HG03066 (cell line): ENCODE measurements at regions not wholly inside any gene's neighbourhood (a gene's known extent, or its start where the extent isn't known, plus 50 kb on each side); places are given as distances from the start of the nearest gene placed in this dataset.

Experiments
- ATAC-seq: cut with Tn5 transposase; IDR thresholded peaks from one replicate; pipeline ENCODE4 v1.9.1; 2021; ENCODE audit warnings: low read depth; ENCODE audit not compliant: unreplicated experiment

DNA sequence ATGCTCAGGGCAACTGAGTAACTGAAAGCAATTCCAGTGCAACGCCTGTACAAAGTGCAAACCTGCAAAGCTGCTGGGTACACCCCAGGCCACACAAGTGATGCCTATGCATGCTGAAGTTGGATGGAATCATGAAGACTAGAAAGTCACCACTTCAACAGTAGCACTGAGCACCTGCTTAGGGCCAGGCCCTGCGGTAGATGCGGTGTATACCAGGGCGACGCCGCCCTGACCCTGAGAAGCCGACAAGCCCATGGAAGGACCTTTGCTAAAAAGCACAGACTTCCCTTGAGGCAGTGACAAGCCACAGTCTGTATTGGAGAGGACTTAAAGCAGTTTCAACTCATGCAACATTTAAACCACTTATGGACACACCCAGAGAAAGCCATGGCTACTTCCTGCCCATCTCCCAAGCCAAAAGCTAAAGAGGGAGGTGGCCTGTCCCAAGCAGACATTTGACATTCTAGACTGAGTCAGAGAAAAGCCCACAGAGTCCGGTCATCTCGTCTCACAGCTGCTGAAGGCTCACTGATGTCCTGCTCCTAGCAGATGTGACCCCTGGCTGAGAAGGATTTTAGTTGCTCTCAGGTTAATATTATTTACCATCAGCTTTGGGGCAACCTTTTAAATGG, 843.9 kb upstream of the TMEM132C start:
- no peak for ATAC-seq

DNA sequence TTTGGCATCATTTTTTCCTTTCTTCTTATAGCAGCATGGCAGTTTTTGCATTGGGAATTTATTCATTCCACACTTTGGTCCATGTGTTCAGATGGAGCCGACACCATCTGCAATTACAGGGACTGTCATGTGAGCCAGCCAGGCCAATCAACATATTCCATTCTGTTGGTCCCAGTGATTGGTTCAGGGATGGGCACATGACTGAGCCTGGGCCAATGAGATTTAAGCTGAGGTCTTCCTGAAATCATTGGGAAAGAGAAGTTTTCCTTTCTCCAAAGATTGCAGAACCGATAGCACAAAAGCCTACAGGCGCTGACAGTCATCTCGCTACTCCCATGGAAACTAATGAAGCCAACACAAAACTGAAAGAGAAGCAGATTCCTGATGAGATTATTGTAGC, 841.5 kb upstream of the TMEM132C start:
- ATAC-seq, result no peak

DNA sequence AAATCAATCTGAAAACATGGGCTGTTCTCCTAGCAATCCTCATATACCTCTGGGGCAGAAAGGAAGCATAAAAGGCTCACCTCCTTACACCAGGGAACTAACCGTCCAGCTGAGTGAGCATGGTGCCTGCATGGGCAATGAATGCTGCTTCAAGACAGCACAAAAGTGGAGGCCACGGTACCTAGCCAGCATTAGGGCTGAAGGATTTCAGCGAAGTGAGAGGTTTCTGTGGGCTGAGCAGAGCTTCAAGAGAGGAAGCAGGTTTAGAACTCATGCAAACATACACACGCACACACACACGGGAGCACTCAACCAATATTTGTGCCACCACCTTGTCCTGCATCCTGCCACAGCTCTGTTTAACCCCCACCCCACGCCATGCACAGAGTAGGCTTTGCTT, 838.5 kb upstream of the TMEM132C start:
- no peak for ATAC-seq

DNA sequence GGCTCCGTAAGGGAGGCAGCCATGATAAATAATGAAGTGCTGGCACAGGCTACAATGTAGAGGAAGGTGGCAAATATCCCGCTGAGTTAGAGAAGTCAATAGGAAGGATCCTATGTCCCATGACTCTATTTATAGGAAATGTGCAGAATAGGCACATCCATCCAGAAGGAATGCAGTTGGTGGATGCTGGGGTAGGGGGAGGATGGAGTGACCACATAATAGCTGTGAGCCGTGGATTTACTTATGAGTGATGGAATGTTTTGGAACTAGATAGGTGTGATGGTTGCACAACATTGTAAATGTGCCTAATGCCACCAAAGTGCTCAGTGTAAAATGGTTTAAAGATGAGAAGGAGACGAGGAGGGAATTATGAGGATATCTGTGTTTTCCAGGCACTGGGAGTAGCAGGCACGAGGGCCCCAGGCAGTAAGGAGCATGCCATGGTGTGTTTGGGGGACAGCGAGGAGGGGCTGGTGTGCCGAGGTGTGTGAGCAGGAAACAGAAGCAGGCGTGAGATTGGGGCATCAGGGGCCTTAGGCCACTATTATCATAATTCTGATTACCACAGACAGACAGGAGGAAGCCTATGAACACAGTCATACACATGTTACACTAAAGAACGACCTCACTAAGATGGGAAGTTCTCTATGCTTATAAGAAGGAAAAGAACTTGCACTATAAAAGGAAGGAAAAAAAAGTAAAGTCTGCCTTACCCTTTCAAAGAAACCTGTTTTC, 837.3 kb upstream of the TMEM132C start:
- ATAC-seq, result no peak

DNA sequence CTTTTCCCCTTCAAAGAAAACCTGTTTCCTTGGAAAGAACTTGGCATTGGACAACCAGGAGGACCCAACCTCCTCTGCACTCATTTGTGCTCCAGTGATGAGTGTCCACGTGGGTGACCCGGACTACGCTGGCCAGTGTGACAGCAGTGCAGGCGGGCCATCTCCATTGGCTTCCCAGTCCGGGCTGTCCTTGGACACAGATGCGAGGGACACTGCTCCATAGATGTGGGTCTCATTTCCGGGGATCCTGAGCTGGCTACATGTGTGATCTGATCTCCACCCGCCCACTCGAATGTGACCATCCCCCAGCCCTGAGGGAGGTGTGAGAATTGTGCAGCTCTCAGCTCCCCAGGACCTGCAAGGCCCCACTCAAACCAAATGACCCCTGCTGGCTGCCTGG, 836.6 kb upstream of the TMEM132C start:
- ATAC-seq, result no peak

DNA sequence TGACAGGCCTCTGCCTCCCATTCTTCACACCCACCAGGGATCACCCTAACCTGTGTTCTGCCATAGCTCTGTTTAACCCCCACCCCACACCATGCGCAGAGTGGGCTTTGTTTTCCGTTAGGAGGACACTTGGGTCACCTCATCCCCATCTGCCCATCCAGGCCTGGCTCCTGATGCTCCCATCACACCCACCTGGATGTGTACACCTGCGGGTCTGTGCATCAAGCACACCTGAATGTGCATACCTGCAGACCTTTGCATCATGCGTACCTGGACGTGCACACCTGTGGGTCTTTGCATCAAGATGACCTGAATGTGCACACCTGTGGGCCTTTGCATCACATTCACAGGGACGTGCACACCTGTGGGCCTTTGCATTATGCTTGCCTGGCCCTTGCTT, 835.8 kb upstream of the TMEM132C start:
- ATAC-seq, result no peak

DNA sequence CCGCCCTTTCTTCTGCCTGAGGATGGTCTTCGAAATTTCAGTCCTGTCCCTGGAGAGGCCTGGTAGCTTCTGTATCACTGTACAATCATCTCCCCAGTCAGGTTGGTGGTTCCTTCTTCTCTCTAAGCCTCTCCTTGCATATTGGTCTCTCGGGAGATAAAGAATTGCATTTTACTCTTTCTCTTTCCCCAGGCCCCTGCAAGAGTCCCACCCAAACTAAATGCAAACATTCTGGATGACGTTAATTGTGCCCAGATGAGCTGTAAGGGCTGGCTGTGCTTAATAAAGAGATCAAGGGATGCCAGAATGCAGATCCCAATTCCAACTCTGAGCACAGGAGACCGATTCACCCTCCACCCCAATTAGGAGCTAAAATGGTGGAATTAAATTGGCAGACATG, 835.4 kb upstream of the TMEM132C start:
- ATAC-seq, result no peak

DNA sequence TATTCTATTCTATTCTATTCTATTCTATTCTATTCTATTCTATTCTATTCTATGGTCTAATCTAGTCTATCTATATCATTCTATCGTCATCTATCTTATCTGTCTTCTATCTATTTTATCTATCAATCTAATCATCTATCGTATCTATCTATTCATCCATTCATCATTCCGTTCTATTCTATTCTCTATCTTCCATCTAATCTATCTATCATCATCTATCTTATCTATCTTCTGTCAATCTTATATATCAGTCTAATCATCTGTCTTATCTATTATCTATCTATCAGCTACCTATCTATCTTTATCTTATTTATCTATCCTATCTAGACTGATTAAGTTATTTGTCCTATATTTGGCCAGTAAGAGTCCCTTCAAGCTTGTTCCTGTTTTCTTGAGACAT, 831.5 kb upstream of the TMEM132C start:
- no peak for ATAC-seq

DNA sequence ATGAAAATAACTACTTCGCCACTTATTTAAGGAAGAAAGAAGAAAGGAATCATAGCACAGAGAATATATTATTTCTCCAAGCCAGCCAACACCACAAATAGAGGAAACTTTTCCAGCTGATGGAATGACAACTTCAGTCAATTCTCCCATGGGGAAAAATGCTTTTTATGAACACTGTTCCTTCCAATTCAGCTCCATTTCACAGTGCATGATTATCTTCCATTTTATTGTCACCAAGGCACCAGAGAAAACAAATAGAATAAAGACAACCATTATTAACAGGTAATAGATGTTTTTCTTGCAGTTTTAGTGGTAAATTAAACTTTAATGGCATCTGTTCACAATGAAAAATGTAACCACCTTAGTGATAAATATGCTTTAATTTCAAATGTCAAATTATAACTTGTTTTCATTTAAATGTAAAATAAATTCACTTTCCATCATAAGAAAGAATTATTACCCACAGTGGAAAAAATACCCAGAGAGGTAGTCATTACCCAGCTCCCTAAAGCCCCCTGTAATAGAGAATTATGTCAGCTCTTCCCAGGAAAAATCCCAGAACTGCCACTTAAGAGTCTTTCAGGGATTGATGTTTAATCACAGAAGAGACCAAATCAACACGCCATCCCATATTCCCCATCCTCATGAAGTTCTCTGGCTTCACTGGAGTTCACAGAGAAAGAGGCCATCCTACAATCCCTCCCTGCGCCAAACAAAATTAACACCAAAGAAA, 828.3 kb upstream of the TMEM132C start:
- no peak for ATAC-seq

DNA sequence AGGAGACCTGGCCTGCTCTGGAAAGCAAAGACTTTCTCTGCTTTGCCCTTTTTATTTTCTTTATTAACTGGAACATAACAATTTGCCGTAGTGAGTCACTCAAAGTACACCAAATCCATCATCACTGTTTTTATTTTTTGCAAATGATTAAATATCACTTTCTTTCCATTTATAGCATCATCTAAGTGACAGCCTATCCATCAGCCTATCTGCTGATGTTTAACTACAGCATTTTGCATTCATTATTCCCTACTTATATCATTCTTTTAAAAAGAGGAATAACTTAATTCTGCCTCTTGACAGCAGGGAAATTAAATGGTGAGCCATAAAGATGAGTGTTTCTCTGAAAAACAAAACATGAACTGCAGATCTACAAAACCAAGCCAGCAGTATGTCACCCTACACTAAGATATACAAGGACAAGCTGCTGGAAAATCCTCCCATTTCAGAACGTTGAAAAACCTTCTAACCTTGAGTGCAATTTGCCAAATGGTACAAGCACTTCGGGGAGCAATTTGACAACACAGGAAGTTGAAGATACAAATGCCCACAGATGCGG, 821.3 kb upstream of the TMEM132C start:
- ATAC-seq, result no peak

DNA sequence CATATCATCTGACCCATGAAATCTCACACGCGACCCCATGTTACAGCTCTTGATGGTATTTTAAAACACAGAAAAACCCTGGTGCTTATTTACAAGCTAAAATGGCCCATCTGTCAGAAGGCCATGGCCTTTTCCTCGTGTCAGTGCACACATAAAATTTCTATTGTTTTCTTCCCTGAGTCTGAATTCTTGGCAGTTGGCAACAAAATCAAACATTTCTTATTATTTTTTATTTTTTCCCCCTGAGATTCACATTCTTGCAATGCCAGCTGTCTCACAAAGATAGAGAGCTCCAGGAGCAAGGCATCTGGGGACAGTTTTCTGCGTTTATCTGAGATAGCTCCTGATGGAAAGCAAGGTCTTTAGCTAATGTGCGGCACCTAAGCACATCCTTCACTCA, 818.1 kb upstream of the TMEM132C start:
- ATAC-seq, result no peak

DNA sequence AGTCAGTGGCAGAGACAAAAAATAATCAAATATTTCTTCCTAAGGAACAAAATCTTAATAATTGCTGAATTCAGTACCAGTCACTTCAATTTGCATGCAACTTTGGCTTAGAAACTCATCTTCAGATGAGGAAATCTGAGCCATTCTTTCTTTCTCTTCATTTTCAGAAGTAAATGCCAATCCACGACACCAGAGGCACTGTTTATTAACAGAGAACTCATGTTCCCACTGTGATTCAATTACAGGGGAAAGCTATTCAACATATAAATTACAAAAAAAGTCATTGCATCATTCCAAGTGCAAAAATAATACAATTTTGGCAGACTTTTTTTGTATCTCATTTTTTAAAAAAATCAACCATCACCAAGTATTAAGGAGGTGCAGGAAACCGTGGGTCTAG, 816.1 kb upstream of the TMEM132C start:
- no peak for ATAC-seq

DNA sequence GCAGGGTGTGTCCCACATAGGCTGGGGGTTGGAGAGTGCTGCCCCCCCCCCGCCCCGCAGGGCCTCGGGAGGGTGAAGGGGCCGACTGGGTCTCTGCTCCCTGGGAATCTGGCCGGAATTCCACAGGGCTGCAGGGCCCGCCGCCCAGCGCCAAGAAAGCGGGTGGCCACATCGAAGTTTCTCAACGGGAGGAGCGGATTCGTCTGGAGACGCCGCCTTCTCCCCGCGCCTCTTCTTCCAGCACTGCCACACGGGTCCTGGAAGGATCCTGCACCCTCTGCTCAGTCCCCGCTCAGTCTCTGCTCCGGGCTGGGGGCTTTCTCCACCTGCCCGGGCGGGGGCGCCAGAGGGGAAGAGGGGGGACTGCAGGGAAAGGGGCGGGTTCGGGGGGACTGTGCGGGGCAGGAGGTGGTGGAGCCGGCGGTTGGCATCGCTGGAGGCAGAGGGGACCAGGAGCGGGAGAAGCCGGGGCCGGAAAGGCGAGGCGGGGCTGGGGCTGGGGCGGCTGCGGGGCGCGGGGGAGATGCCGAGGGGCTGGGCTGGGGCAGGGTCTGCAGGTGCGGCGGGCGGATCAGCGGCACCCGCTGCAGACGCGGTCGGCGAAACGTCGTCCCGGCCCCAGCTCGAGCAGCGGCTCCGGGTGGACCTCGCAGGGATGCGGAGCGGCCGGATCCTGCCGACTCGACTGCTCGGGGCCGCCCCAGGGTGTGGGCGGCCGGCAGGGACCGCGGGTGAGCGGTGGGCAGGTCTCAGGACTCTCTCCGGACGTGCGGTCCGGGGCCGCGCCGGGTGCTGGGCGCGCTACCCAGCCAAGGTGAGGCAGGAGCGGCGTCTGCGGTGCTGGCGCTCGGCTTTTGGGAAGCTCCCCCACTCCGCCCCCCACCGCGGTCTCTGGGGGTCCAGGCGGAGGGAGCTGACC, 811.4 kb upstream of the TMEM132C start:
- no peak for ATAC-seq

DNA sequence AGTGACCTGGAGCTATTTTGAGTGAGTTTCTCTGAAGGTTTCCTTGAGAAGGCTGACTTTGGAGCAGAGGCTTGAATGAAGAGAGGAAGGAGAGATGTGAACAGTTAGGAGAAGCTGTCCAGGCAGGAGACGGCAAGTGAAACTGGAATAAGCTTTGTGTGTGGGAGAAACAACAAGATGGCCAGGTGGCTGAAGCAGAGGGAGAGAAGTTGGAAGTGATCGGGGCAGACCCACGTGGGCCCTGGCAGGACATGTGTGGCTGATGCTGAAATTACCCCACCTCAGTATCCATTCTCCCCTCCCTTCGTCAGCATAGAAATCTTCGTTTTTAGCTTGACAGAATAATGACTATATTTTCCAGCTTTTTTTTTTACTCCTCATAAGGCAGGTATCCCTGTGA, 809.2 kb upstream of the TMEM132C start:
- ATAC-seq, result no peak

DNA sequence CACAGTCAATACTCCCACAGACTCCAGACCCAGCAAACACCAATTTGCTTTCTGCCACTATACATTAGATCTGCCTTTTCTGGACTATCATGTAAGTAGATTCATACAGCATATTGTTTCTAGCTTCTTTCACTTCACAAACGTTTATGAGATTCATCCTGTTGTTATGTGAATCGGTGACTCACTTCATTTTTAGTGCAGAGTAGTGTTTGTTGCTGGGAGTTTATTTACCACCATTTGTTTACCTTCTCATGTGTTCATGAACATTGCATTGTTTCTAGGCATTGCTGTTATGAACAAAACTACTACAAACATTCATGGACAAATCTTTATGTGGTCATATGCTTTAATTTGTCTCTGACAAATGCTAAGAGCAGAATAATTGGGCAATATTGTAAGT, 807.8 kb upstream of the TMEM132C start:
- no peak for ATAC-seq

DNA sequence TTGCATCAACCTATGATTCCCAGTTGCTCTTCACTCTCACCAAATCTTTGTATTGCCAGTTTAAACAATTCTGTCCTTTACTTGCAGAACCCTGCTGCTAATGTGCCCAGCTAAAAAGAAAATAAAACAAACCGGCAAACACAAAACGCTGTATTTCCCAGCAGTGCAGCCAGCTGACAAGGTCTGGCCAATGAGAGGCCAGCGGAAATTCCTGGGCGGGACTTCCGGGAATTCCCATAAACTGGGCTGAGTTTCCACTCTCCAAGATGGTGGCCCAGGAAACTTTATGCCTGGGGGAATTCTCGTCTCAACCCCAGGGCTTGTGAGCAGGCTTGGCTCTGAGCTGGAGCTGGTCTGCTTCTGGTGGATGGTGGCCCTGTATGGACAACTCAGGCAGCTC, 807.3 kb upstream of the TMEM132C start:
- no peak for ATAC-seq

DNA sequence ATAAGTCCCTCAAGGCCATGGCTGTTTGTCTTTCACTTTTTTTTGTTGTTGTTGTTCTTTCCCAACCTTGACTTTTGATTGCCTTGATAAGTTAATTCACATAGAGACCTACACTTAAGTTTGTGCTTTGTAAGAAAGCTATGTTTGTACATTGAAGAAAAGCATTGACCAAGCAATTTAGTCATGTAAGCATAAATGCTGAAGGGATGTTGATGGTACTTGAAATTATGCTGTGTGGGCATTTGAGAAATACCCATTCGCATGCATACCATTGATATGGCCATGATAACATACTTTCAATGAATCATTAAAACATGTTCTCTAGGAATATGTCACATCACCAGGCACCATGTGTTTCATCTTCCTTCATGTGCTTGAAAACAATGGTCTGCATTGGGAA, 803.7 kb upstream of the TMEM132C start:
- ATAC-seq, result no peak

DNA sequence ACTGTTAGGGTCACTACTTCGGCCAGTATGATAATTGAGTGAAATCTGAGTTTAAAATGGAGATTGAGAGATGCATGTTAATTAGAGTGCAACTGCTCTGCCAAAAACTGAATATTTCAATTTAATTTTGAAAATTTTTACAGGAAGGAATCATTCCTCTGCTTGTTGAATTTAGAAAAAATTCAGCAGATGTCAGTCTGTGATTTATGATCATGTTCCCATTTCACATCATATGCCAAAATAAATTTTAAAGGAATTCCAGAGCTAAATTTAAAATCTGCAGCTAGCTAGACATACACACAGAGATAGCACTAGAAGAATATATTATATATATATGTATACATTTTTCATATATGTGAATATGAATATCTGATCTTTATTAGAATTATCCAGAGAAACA, 797.6 kb upstream of the TMEM132C start:
- no peak for ATAC-seq

DNA sequence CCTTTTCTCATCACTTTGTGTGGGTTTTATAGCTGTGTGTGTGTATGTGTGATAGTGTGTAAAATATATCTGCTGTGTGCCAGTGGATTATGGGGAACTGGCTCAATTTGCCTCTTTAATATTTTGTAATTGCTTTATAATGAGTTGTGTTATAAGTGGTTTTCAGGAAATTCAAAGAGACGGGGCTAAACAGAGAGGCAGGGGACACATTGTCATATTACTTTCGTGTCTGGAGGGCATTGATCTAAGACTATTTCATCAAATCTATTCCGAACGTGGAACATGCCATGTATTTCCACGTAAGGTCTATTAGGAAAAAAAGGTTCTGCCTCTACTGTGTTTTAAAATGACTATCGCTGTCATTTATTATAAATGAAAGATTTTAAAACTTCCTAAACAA, 793.2 kb upstream of the TMEM132C start:
- ATAC-seq, result no peak

DNA sequence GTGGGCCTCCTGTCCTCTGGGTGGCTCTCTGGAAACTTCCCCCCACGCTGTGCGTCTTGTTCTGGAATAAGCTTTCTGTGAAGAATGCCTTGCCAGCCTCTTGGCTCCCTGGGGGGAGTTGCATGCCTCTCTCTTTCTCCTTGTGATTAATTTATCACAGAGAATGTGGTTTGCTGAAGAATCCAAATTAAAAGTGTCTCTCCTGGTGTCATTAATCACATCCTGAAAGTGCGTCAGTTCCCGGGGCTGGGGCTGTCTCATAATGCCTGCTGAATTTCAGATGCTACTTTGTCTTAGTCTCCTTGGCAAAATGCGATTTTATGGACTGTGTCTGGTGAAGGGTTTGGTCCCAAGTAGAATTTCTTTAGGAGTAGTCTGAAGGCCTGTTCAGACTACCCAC, 787.7 kb upstream of the TMEM132C start:
- no peak for ATAC-seq
